Stimulated activated CD4-positive, alpha-beta T cell treated with anti-CD3 and anti-CD28 coated beads, Interleukin-4, amount 100 ng/mL, for 24 hours (primary cell): ENCODE measurements at regions not wholly inside any gene's neighbourhood (a gene's known extent, or its start where the extent isn't known, plus 50 kb on each side); places are given as distances from the start of the nearest gene placed in this dataset.
"Not testable (repeated sequence)": the region's sequence is repeated elsewhere in the genome, so short reads cannot be mapped to it uniquely, and the experiment has no call there.

Experiments
- DNase-seq: peaks from one replicate; pipeline ENCODE4 v3.0.0-alpha.2; 2020

GRCh38 chr11:135009125-135009524, 597.1 kb upstream of the B3GAT1 start:
- DNase-seq, result no peak

- DNase-seq, result no peak
These were observed 596.4 kb upstream of the B3GAT1 start for GRCh38 chr11:135008412-135008811.

GRCh38 chr11:135008001-135008405, 596.0 kb upstream of the B3GAT1 start:
- DNase-seq, result no peak

- no peak for DNase-seq
These were observed 594.8 kb upstream of the B3GAT1 start for GRCh38 chr11:135006800-135007199.

GRCh38 chr11:135004495-135004894, 592.5 kb upstream of the B3GAT1 start:
- no peak for DNase-seq

- no peak for DNase-seq
These were observed 590.2 kb upstream of the B3GAT1 start for GRCh38 chr11:135002236-135002635.

GRCh38 chr11:135001581-135001980, 589.5 kb upstream of the B3GAT1 start:
- DNase-seq, result no peak

GRCh38 chr11:135001065-135001464, 589.0 kb upstream of the B3GAT1 start:
- DNase-seq, result not testable (repeated sequence)

GRCh38 chr11:134999590-134999989, 587.5 kb upstream of the B3GAT1 start:
- DNase-seq, result no peak

GRCh38 chr11:134997652-134998320, 585.7 kb upstream of the B3GAT1 start:
- no peak for DNase-seq

GRCh38 chr11:134995741-134996140, 583.7 kb upstream of the B3GAT1 start:
- DNase-seq, result no peak

GRCh38 chr11:134994431-134994830, 582.4 kb upstream of the B3GAT1 start:
- no peak for DNase-seq

GRCh38 chr11:134993691-134994243, 581.7 kb upstream of the B3GAT1 start:
- DNase-seq, result no peak

- DNase-seq, result no peak
These were observed 580.9 kb upstream of the B3GAT1 start for GRCh38 chr11:134992981-134993380.

- DNase-seq, result no peak
These were observed 576.5 kb upstream of the B3GAT1 start for GRCh38 chr11:134988495-134988894.

GRCh38 chr11:134987822-134988221, 575.8 kb upstream of the B3GAT1 start:
- no peak for DNase-seq

GRCh38 chr11:134987223-134987768, 575.3 kb upstream of the B3GAT1 start:
- DNase-seq, result no peak

GRCh38 chr11:134984421-134984820, 572.4 kb upstream of the B3GAT1 start:
- no peak for DNase-seq

GRCh38 chr11:134982432-134982831, 570.4 kb upstream of the B3GAT1 start:
- DNase-seq, result not testable (repeated sequence)

GRCh38 chr11:134981835-134982234, 569.8 kb upstream of the B3GAT1 start:
- DNase-seq, result no peak

GRCh38 chr11:134980819-134981710, 569.0 kb upstream of the B3GAT1 start:
- DNase-seq, result no peak

GRCh38 chr11:134979089-134979457, 567.0 kb upstream of the B3GAT1 start:
- DNase-seq, result not testable (repeated sequence)

- no peak for DNase-seq
These were observed 566.5 kb upstream of the B3GAT1 start for GRCh38 chr11:134978388-134979088.
